HG02885 (cell line): ENCODE measurements at regions not wholly inside any gene's neighbourhood (a gene's known extent, or its start where the extent isn't known, plus 50 kb on each side); places are given as distances from the start of the nearest gene placed in this dataset.

ENCODE experiments used
- ATAC-seq: cut with Tn5 transposase; IDR thresholded peaks from one replicate; pipeline ENCODE4 v1.9.1; 2021; ENCODE audit warnings: mild to moderate bottlenecking; ENCODE audit not compliant: unreplicated experiment, poor library complexity

- no peak for ATAC-seq
Observed at GRCh38 chr10:117668327-117669008, 125.9 kb downstream of the EMX2 start.

GRCh38 chr10:117669122-117669521 lies 126.6 kb downstream of the EMX2 start:
- ATAC-seq: no peak

- no peak for ATAC-seq
Observed at GRCh38 chr10:117670116-117670904, 127.8 kb downstream of the EMX2 start.

- no peak for ATAC-seq
Observed at GRCh38 chr10:117673230-117674010, 130.9 kb downstream of the EMX2 start.

GRCh38 chr10:117674201-117674600 lies 131.7 kb downstream of the EMX2 start:
- ATAC-seq: no peak

GRCh38 chr10:117674646-117675045 lies 132.1 kb downstream of the EMX2 start:
- no peak for ATAC-seq

GRCh38 chr10:117675514-117676055 lies 133.0 kb downstream of the EMX2 start:
- no peak for ATAC-seq

- ATAC-seq: no peak
Observed at GRCh38 chr10:117677239-117677638, 134.7 kb downstream of the EMX2 start.

- ATAC-seq: no peak
Observed at GRCh38 chr10:117677890-117678500, 135.4 kb downstream of the EMX2 start.

GRCh38 chr10:117680601-117681000 lies 138.1 kb downstream of the EMX2 start:
- no peak for ATAC-seq

- no peak for ATAC-seq
Observed at GRCh38 chr10:117681104-117681503, 138.6 kb downstream of the EMX2 start.

GRCh38 chr10:117684046-117684610 lies 141.6 kb downstream of the EMX2 start:
- no peak for ATAC-seq

- no peak for ATAC-seq
Observed at GRCh38 chr10:117684672-117685211, 142.2 kb downstream of the EMX2 start.

- ATAC-seq: no peak
Observed at GRCh38 chr10:117685431-117685830, 142.9 kb downstream of the EMX2 start.

- no peak for ATAC-seq
Observed at GRCh38 chr10:117686606-117687005, 144.1 kb downstream of the EMX2 start.

- ATAC-seq: no peak
Observed at GRCh38 chr10:117688358-117688757, 145.8 kb downstream of the EMX2 start.

GRCh38 chr10:117689566-117689965 lies 147.0 kb downstream of the EMX2 start:
- no peak for ATAC-seq

- ATAC-seq: no peak
Observed at GRCh38 chr10:117690359-117690758, 147.8 kb downstream of the EMX2 start.

- ATAC-seq: no peak
Observed at GRCh38 chr10:117694190-117694589, 151.6 kb downstream of the EMX2 start.

- ATAC-seq: no peak
Observed at GRCh38 chr10:117697402-117697801, 154.9 kb downstream of the EMX2 start.
